22Rv1 (cell line): ENCODE measurements at regions not wholly inside any gene's neighbourhood (a gene's known extent, or its start where the extent isn't known, plus 50 kb on each side); places are given as distances from the start of the nearest gene placed in this dataset.

ENCODE experiments used
- ZFX ChIP-seq: fragments of 450-650 bp; IDR thresholded peaks from 2 replicates; pipeline ENCODE4 v1.6.1; 2017; ENCODE audit warnings: antibody characterized with exemption, borderline replicate concordance
- TF ChIP-seq, protein P1 (sequence below): fragments of 450-650 bp; IDR thresholded peaks from 2 replicates; pipeline ENCODE4 v1.5.1; 2017; ENCODE audit warnings: mild to moderate bottlenecking

GRCh38 chr2:234252772-234253171 is 202.3 kb downstream of the SPP2 start:
- TF ChIP-seq, protein P1, sequence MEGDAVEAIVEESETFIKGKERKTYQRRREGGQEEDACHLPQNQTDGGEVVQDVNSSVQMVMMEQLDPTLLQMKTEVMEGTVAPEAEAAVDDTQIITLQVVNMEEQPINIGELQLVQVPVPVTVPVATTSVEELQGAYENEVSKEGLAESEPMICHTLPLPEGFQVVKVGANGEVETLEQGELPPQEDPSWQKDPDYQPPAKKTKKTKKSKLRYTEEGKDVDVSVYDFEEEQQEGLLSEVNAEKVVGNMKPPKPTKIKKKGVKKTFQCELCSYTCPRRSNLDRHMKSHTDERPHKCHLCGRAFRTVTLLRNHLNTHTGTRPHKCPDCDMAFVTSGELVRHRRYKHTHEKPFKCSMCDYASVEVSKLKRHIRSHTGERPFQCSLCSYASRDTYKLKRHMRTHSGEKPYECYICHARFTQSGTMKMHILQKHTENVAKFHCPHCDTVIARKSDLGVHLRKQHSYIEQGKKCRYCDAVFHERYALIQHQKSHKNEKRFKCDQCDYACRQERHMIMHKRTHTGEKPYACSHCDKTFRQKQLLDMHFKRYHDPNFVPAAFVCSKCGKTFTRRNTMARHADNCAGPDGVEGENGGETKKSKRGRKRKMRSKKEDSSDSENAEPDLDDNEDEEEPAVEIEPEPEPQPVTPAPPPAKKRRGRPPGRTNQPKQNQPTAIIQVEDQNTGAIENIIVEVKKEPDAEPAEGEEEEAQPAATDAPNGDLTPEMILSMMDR: no peak
- no peak for TF ChIP-seq ZFX
